ENCODE measurements at regions not wholly inside any gene's neighbourhood (a gene's known extent, or its start where the extent isn't known, plus 50 kb on each side); places are given as distances from the start of the nearest gene placed in this dataset.
"Not testable (repeated sequence)": the region's sequence is repeated elsewhere in the genome, so short reads cannot be mapped to it uniquely, and the experiment has no call there.

- DNase-seq: not testable (repeated sequence)
Observed at GRCh38 chr20:5386846-5387245, 70.1 kb upstream of the PROKR2 start.

- DNase-seq: not testable (repeated sequence)
Observed at GRCh38 chr20:5381527-5381926, 64.8 kb upstream of the PROKR2 start.

GRCh38 chr20:5377484-5377883 is 60.7 kb upstream of the PROKR2 start:
- DNase-seq: no peak

DNA sequence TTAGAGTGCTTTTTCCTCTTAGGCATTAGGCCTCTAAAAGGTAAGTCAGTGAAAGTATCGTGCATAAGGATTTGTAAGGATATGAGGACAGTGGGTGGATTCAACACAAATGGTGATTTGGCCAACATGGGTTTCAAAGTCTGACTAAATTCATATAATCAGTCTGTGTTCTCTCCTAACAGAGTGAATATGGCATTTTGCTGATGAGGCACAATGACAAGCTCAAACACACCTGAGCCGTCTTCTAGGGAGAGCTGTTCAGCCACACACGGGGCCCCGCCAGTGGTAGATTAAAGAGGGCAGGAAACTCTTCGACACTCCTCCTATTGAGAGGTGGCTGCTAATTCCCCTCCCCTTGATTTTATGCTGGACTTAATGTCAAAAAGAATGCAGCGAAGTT is 59.5 kb upstream of the PROKR2 start:
- no peak for DNase-seq

GRCh38 chr20:5374171-5374570 is 57.4 kb upstream of the PROKR2 start:
- DNase-seq: no peak

- DNase-seq: no peak
Observed at GRCh38 chr20:5372371-5372770, 55.6 kb upstream of the PROKR2 start.

- DNase-seq: no peak
Observed at GRCh38 chr20:5369629-5370028, 52.9 kb upstream of the PROKR2 start.

Measured in NCI-H2171 treated with DMSO at 0.1 percent for 48 hours (cell line).